ENCODE measurements at regions not wholly inside any gene's neighbourhood (a gene's known extent, or its start where the extent isn't known, plus 50 kb on each side); places are given as distances from the start of the nearest gene placed in this dataset.

- Histone ChIP-seq H3K18ac (ENCODE audit: extremely low read depth, low read length) (no peak overlapping the region), H3K9me3 (ENCODE audit: insufficient read depth in 2 of 2, low read depth in 1 of 2, low read length in 1 of 2) (no peaks in the 10 kb centered on the region), H2BK20ac (ENCODE audit: low read length) (no peak overlapping the region), H3K56ac (replicated peaks; ENCODE audit: insufficient read length, low read depth, low read length) (no peak overlapping the region), H4K20me1 (replicated peaks in 1 of 2; ENCODE audit: control insufficient read depth in 1 of 2, insufficient read depth in 2 of 2, low read length in 2 of 2) (no peaks in the 10 kb centered on the region), H2AK5ac (ENCODE audit: low read depth, low read length) (no peak overlapping the region), H3K79me2 (ENCODE audit: control insufficient read depth in 1 of 2, insufficient read depth in 2 of 2, low read length in 2 of 2) (no peaks in the 10 kb centered on the region), H3K27me3 (replicated peaks in 1 of 4; ENCODE audit: control insufficient read depth in 3 of 4, extremely low read depth in 1 of 4, insufficient read depth in 3 of 4, low read length in 3 of 4) (peaks cover 0 to 7% (median 2%) of the 10 kb centered on the region in 4 experiments; a peak in 3 of 7 replicates), H4K8ac (ENCODE audit: extremely low read depth, insufficient read depth, low read length) (no peak overlapping the region), H2BK15ac (ENCODE audit: low read length) (no peak overlapping the region), H3K23me2 (ENCODE audit: low read depth, low read length) (no peaks in the 10 kb centered on the region), H3K23ac (ENCODE audit: insufficient read length) (no peak overlapping the region), H2BK120ac (replicated peaks; ENCODE audit: low read depth, low read length) (no peak overlapping the region), H3K4me2 (ENCODE audit: insufficient read depth in 1 of 2, low read depth in 2 of 2, low read length in 2 of 2) (no peak overlapping the region), H3K4me3 (ENCODE audit: extremely low read depth in 1 of 4, insufficient read depth in 2 of 4, low read depth in 3 of 4, low read length in 4 of 4) (no peak overlapping the region), H2BK5ac (ENCODE audit: low read depth, low read length) (no peak overlapping the region), H3K9ac (replicated peaks in 1 of 4; ENCODE audit: extremely low read depth in 1 of 4, low read depth in 3 of 4, low read length in 3 of 4) (no peak overlapping the region), H3K36me3 (ENCODE audit: control insufficient read depth in 2 of 4, insufficient read depth in 4 of 4, low read length in 3 of 4) (no peaks in the 10 kb centered on the region), H2BK12ac (ENCODE audit: low read depth, low read length) (no peak overlapping the region), H4K91ac (replicated peaks; ENCODE audit: insufficient read length, low read length) (no peak overlapping the region), H3K4me1 (replicated peaks in 1 of 4; ENCODE audit: control insufficient read depth in 3 of 4, insufficient read depth in 4 of 4, low read length in 3 of 4) (peaks cover 0 to 3% (median 2%) of the 10 kb centered on the region in 4 experiments; a peak in 4 of 7 replicates), H3K14ac (ENCODE audit: insufficient read length) (no peak overlapping the region), H3K79me1 (ENCODE audit: low read depth, low read length) (no peaks in the 10 kb centered on the region; the same call in 1 of the 2 replicates), H2AFZ (ENCODE audit: low read length) (no peak overlapping the region), H3K4ac (replicated peaks; ENCODE audit: insufficient read length, low read depth, low read length) (no peak overlapping the region), H4K5ac (ENCODE audit: insufficient read length, low read depth, low read length) (no peak overlapping the region), H3K27ac (ENCODE audit: low read depth, low read length) (no peak overlapping the region)
- ChIA-PET POLR2A (ENCODE audit: partially characterized antibody) (no interaction called here), CTCF (ENCODE audit: partially characterized antibody) (interaction anchor here (0.7 to 2.7 kb wide), 13 partner anchors 9 to 226 kb away, joined by 3 to 23 read pairs (median 5); no protein-coding TSS in a partner anchor)
- FAIRE-seq (no peak), DNase-seq (ENCODE audit: low read depth in 1 of 2, low spot score in 2 of 2) (no peak)
- WGBS, 2 experiments (ENCODE audit: extremely low coverage in 1 of 2, insufficient coverage in 1 of 2, insufficient read length in 1 of 2, insufficient replicate concordance in 2 of 2, low coverage in 1 of 2, low lambda C conversion rate in 2 of 2, missing lambda C conversion rate in 1 of 2): 80% methylated on average over 2 of the region's 2 CpGs; no CpG with 5 or more reads in 1 of the 2 experiments
- TF ChIP-seq CEBPB (IDR thresholded peaks at IDR 0.05; ENCODE audit: low read depth, low read length) (no peak), PHF8 (conservative IDR thresholded peaks at IDR 0.05; ENCODE audit: low read depth, low read length) (no peak), SIX5 (IDR thresholded peaks at IDR 0.05; ENCODE audit: low read depth, low read length) (no peak), TBP (IDR thresholded peaks at IDR 0.05; ENCODE audit: low read depth, low read length) (no peak), CREB1 (IDR thresholded peaks at IDR 0.05) (no peak), SRF (IDR thresholded peaks at IDR 0.05; ENCODE audit: low read depth, low read length) (no peak), EZH2 (IDR thresholded peaks at IDR 0.05; ENCODE audit: low read depth, low read length, severe bottlenecking) (no peak), ZNF274 (IDR thresholded peaks at IDR 0.05; ENCODE audit: borderline replicate concordance, extremely low read depth, low read length) (no peak)
- TF ChIP-seq, protein P1, sequence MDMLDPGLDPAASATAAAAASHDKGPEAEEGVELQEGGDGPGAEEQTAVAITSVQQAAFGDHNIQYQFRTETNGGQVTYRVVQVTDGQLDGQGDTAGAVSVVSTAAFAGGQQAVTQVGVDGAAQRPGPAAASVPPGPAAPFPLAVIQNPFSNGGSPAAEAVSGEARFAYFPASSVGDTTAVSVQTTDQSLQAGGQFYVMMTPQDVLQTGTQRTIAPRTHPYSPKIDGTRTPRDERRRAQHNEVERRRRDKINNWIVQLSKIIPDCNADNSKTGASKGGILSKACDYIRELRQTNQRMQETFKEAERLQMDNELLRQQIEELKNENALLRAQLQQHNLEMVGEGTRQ (IDR thresholded peaks at IDR 0.05; ENCODE audit: low read length): no peak
These were observed 118.7 kb downstream of the ZNF281 start for GRCh38 chr1:200291106-200291505.

All from H1 (cell line).